NCI-H2196 (cell line): ENCODE measurements at regions not wholly inside any gene's neighbourhood (a gene's known extent, or its start where the extent isn't known, plus 50 kb on each side); places are given as distances from the start of the nearest gene placed in this dataset.
"Not testable (repeated sequence)": the region's sequence is repeated elsewhere in the genome, so short reads cannot be mapped to it uniquely, and the experiment has no call there.

ENCODE experiments used
- DNase-seq: peaks from one replicate; lab custom pipeline; 2025; ENCODE audit not compliant: unreplicated experiment; lab: John Stamatoyannopoulos, UW

DNA sequence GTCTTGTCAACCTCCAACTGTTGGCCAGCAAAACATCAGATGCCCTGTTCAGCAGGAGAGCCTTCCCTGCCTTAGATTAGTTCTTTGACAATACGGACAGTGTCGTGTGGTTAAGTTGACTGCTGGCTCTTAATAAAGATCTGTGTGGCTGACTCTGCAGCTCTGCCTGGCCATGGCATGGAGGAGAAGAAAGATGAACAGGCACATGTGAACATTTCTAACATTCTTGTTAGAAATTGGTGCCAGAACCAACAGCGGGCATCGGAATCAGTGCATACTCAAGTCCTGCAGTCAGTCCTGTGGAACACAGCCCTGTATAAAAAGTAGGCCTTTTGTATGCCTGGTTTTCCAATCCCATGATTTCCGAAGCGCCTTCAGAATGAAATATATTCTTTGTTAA lies 455.6 kb downstream of the POM121L12 start:
- no peak for DNase-seq

DNA sequence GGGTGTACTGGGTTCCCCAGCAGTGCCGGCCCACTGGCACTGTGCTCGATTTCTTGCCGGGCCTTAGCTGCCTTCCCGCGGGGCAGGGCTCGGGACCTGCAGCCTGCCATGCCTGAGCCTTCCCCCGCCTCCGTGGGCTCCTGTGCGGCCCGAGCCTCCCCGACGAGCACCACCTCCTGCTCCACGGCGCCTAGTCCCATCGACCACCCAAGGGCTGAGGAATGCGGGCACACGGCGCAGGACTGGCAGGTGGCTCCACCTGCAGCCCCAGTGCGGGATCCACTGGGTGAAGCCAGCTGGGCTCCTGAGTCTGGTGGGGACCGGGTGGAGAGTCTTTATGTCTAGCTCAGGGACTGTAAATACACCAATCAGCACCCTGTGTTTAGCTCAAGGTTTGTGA lies 459.7 kb downstream of the POM121L12 start:
- DNase-seq = not testable (repeated sequence)

DNA sequence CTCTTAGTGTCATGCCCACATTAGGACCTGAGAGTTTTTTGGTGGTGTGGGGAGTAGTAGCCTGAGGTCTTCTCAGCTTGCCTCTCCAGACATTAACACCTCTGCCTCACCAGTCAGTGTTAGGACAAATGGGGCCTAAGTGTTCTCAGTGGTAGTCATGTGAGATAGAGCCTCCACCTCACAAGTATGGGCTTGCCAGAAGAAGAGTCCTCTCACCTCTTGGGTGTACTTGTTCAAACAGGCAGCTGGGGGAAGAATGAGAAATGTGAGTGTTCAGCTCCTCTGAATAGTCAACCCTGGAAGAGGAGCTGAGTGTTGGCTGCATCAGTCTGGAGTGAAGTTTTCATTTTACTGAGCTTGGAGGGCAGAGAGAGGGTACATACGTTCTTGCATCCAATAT lies 464.6 kb downstream of the POM121L12 start:
- no peak for DNase-seq

DNA sequence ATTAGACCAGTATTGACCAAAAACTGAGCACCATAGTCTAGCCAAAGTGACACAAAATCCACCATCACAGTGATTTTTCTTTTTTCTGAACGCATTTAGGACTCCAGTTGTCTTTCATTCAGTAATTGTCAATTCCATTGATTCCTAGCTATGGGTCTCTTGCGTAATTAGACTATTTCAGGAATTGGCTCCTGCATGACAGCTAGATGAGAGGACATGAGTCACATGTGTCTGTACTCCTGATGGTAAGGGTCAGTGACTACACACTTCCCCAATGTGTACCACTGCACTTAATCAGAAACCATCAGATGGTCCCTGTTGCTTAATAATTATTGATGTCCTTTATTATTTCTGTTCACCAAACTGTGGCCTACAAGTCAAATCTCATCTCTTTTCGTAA lies 469.5 kb downstream of the POM121L12 start:
- DNase-seq = no peak

DNA sequence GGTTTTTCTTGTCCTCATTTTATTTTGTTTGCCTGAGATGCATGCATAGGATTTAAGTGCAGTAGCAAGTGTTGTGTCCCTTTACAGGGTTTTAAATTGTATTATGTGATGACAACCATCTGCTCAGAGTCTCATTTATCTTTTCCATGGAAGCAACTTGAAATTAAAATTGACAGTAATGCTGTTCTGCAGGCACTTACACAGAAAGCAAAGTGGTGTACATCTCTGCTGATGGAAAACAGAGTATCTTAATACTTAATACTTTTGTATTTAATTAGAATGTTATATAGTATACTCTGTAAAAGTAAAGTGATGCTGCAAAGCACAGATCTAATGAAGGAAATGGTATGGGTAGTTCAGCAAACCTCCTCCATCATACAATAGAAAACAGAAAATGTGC lies 482.9 kb downstream of the POM121L12 start:
- no peak for DNase-seq

DNA sequence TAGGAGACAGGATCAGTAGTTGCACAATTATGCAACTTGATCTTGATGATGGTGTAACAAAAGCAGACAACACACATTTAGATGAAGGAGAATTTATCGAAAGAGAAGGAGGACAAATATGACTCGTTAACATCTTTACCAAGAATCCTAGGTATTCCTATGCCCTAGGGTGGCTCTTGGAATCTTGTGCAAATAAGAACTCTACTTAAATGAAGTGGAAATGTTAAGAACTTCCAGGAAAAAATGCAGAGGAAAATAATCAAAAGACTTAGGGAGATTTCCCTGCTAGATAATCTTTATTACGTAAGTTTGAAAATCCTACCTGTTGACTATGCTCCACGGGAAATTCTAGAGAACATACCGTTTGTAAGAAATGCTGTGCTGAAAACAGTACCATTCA lies 485.4 kb downstream of the POM121L12 start:
- DNase-seq = no peak

DNA sequence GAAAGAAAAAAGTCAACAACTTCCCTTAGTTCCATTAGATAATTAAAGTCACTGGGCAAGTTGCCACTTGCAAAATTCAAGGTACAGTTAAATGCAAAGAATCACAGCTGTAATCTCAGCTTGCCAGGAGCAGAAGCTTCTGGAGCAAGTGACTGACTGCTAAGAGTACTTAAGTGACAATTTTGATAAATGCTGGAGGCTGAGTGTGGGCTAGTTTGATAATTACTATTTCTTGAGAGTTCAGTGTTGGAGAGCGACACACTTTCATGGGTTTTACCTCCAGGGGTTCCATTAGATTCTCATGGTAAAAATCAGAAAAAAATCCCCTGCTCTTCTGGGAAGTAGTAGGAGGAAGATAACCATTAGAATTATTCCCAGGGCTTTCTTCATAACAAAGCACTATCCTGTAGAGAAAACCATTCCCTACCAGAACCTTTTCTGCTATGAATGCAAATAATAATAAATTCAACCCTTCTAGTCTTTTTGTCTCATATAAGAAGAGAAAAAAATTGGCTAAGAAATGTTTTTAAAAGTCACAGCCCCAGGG lies 486.3 kb downstream of the POM121L12 start:
- no peak for DNase-seq

DNA sequence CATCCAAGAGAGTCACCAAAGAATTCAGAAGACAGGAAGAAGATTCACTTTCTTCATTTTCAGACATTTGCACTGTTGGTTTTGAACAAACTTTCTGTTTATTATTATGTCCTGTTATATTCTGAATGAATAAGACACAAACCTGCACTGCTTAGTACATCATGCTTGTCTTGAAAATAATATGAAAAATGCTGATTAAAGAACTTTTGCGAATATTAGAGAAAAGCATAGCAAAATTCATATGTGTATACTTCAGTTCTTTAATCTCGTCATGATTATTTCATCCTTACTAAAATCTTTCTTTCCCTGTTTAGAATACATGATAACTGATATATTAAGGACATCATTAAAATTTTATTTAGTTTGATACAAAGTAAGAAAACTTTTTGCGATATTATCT lies 504.1 kb downstream of the POM121L12 start:
- DNase-seq = no peak

DNA sequence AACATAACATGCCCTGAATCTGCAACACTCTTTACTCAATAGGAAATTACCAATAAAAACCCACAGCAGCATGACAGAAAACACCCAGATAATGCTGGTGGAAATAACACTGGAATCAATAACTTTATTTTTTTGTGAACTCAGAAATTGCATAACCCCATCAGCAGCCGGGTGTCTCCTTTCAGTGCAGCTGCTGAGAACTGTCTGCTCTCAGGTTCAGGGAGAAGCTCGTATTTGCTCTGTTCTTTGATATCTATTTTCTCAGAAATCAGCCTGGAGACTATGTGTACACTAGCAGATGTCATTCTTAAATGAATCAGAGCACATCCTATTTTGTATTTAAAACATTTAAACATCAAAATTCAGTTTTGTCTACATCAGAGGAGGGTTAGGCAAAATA lies 506.0 kb downstream of the POM121L12 start:
- no peak for DNase-seq

DNA sequence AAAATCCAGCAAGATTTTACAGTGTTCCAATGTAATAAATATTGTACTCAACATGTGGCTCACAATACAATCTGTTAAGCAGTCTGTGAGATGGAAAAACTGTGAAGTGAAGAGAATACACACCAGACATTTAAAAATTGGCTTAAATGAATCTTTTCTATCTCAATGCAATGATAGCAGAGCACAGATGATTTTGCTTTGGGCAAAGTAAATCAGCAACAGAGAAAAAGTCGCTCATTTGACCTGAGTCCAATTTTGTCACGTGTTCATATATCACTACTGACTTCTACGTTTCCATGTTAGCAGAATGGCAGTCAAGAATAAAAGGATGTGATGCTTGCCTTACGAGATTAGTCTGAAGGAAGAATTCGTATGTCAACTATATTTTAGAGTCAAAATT lies 506.7 kb downstream of the POM121L12 start:
- DNase-seq = no peak
